ENCODE measurements at regions not wholly inside any gene's neighbourhood (a gene's known extent, or its start where the extent isn't known, plus 50 kb on each side); places are given as distances from the start of the nearest gene placed in this dataset.
A peak's percentile ranks its signal among the peaks of the same experiment; 100 is the strongest.

DNA sequence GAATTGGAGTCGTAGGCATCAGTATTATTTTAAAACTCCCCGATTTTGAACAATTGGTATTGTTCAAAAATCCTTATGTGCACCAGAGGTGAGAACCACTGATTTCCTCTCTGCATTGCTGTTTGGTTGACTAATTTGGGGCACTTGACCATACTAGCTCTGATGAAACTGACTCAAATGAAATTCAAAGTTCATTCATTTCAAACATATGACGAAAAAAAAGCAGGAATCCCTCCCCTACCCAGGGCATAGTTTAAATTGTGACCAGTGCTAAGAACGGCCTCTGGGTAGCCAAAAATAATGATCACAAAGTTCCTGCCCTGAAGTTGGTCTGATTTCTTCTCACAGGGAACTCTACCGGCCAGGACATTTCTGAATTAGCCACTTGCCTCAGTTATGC, 75.7 kb upstream of the EGFL6 start:
- H3K18ac ChIP-seq (ENCODE audit: low read length): no peak overlapping the region
- no peaks in the 10 kb centered on the region for H3K79me1 ChIP-seq (ENCODE audit: low read length)
- H4K8ac ChIP-seq (ENCODE audit: low read depth, low read length): no peak overlapping the region
- H3K4me3 ChIP-seq (ENCODE audit: low read length): no peak overlapping the region
- no peaks in the 10 kb centered on the region for H3K27me3 ChIP-seq (ENCODE audit: insufficient read depth, low read length, poor library complexity)
- no peak overlapping the region for H3K56ac ChIP-seq (ENCODE audit: low read length)
- no peaks in the 10 kb centered on the region for H3K79me2 ChIP-seq (ENCODE audit: control insufficient read depth, insufficient read depth, low read length)
- no peak overlapping the region for H3K9ac ChIP-seq (ENCODE audit: low read length)
- no peak overlapping the region for H3K23ac ChIP-seq (ENCODE audit: low read length)
- H2BK120ac ChIP-seq (ENCODE audit: low read depth, low read length): no peak overlapping the region
- H3K4ac ChIP-seq (ENCODE audit: low read depth, low read length): no peak overlapping the region
- H3K36me3 ChIP-seq (ENCODE audit: control insufficient read depth, insufficient read depth, low read length): no peaks in the 10 kb centered on the region
- no CpG with 5 or more reads among the region's 5 CpGs for WGBS (ENCODE audit: extremely low coverage, insufficient coverage, low lambda C conversion rate)
- no peak overlapping the region for H2BK15ac ChIP-seq (replicated peaks; ENCODE audit: low read depth)
- DNase-seq: no peak
- no peak overlapping the region for H4K5ac ChIP-seq (ENCODE audit: low read length)
- H3K4me2 ChIP-seq (ENCODE audit: low read length): no peak overlapping the region
- no peak overlapping the region for H2BK5ac ChIP-seq (ENCODE audit: low read length)
- no peak overlapping the region for H3K27ac ChIP-seq (ENCODE audit: low read depth, low read length)
- no peaks in the 10 kb centered on the region for H3K4me1 ChIP-seq (ENCODE audit: control insufficient read depth, low read depth, low read length)
- H2AK5ac ChIP-seq (ENCODE audit: low read length): no peak overlapping the region

DNA sequence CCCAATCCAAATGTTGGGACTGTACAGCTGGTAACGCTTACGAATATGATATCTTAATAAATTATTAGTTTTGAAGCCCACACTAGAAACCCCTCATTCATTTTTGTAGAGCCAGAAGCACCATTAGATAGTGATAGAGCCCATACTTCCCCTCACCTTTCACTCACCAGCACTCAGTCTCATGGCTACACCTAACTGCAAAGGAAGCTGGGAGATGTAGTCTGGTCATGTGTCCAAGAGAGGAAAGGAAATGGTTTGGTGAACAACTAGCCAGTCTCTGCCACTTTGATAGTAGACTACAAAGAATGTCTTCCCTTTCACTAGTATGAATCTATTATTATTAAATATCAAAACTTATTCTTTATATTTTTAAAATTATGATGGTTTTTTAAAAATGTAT, 77.1 kb upstream of the EGFL6 start:
- Histone ChIP-seq H2BK15ac (replicated peaks; ENCODE audit: low read depth) (no peak overlapping the region), H3K36me3 (ENCODE audit: control insufficient read depth, insufficient read depth, low read length) (no peaks in the 10 kb centered on the region), H3K23ac (ENCODE audit: low read length) (no peak overlapping the region), H3K27me3 (ENCODE audit: insufficient read depth, low read length, poor library complexity) (no peaks in the 10 kb centered on the region), H3K4ac (ENCODE audit: low read depth, low read length) (no peak overlapping the region), H3K18ac (ENCODE audit: low read length) (no peak overlapping the region), H3K56ac (ENCODE audit: low read length) (no peak overlapping the region), H3K4me1 (ENCODE audit: control insufficient read depth, low read depth, low read length) (peaks cover 2% of the 10 kb centered on the region), H4K8ac (ENCODE audit: low read depth, low read length) (no peak overlapping the region), H3K79me1 (ENCODE audit: low read length) (no peaks in the 10 kb centered on the region), H2AK5ac (ENCODE audit: low read length) (no peak overlapping the region), H3K4me2 (ENCODE audit: low read length) (no peak overlapping the region), H4K5ac (ENCODE audit: low read length) (no peak overlapping the region), H2BK5ac (ENCODE audit: low read length) (no peak overlapping the region), H3K9ac (ENCODE audit: low read length) (no peak overlapping the region), H3K4me3 (ENCODE audit: low read length) (no peak overlapping the region), H3K27ac (ENCODE audit: low read depth, low read length) (no peak overlapping the region), H3K79me2 (ENCODE audit: control insufficient read depth, insufficient read depth, low read length) (no peaks in the 10 kb centered on the region), H2BK120ac (ENCODE audit: low read depth, low read length) (no peak overlapping the region)
- no peak for DNase-seq
- no CpG with 5 or more reads among the region's 2 CpGs for WGBS (ENCODE audit: extremely low coverage, insufficient coverage, low lambda C conversion rate)

DNA sequence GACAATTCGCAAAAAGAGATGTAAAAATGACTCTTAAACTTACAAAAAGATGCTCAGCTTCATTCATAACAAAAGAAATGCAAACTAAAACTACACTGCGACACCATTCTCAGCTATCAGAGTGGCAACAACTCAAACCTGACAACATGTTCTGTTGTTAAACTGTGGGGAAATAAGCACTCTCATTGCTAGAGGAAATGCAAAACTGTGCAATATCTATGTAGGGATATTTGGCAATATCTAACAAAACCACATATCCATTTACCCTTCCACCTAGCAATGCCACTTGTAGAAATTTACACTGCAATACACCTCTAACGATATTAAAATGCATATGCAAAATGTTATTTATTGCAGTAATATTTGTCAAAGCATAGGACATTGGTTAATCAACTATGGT, 78.3 kb upstream of the EGFL6 start:
- Histone ChIP-seq H3K36me3 (ENCODE audit: control insufficient read depth, insufficient read depth, low read length) (no peaks in the 10 kb centered on the region), H3K18ac (ENCODE audit: low read length) (no peak overlapping the region), H2BK120ac (ENCODE audit: low read depth, low read length) (no peak overlapping the region), H4K8ac (ENCODE audit: low read depth, low read length) (no peak overlapping the region), H3K79me2 (ENCODE audit: control insufficient read depth, insufficient read depth, low read length) (no peaks in the 10 kb centered on the region), H2AK5ac (ENCODE audit: low read length) (no peak overlapping the region), H3K9ac (ENCODE audit: low read length) (no peak overlapping the region), H4K5ac (ENCODE audit: low read length) (no peak overlapping the region), H3K4me3 (ENCODE audit: low read length) (no peak overlapping the region), H2BK5ac (ENCODE audit: low read length) (no peak overlapping the region), H2BK15ac (replicated peaks; ENCODE audit: low read depth) (no peak overlapping the region), H3K23ac (ENCODE audit: low read length) (no peak overlapping the region), H3K27ac (ENCODE audit: low read depth, low read length) (no peak overlapping the region), H3K27me3 (ENCODE audit: insufficient read depth, low read length, poor library complexity) (no peaks in the 10 kb centered on the region), H3K4ac (ENCODE audit: low read depth, low read length) (no peak overlapping the region), H3K79me1 (ENCODE audit: low read length) (no peaks in the 10 kb centered on the region), H3K4me2 (ENCODE audit: low read length) (no peak overlapping the region), H3K4me1 (ENCODE audit: control insufficient read depth, low read depth, low read length) (peaks cover 2% of the 10 kb centered on the region), H3K56ac (ENCODE audit: low read length) (no peak overlapping the region)
- no peak for DNase-seq
- WGBS (ENCODE audit: extremely low coverage, insufficient coverage, low lambda C conversion rate): 100% methylated on average over 1 of the region's 3 CpGs

DNA sequence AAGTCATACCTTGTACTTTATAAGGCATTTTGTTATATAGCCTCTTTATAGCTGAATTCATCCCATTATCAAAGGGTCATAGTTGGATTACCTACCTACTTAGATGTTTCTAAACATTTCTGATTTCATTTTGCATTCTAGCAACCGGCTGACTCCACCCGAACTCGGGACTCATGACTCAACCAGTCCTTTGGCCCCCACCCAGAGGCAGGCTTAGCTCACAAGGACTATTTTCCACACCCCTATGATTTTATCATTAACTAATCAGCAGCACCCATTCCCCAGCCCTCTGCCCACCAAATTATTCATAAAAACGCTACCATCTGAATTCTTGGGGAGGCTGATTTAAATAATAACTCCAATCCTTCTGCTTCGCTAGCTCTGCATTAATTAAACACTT, 79.9 kb upstream of the EGFL6 start:
- H3K9ac ChIP-seq (ENCODE audit: low read length): no peak overlapping the region
- peaks cover 2% of the 10 kb centered on the region for H3K4me1 ChIP-seq (ENCODE audit: control insufficient read depth, low read depth, low read length)
- H3K36me3 ChIP-seq (ENCODE audit: control insufficient read depth, insufficient read depth, low read length): no peaks in the 10 kb centered on the region
- H3K56ac ChIP-seq (ENCODE audit: low read length): no peak overlapping the region
- no peak overlapping the region for H2BK5ac ChIP-seq (ENCODE audit: low read length)
- no peak for DNase-seq
- H3K4ac ChIP-seq (ENCODE audit: low read depth, low read length): no peak overlapping the region
- no peak overlapping the region for H2AK5ac ChIP-seq (ENCODE audit: low read length)
- no peak overlapping the region for H3K4me3 ChIP-seq (ENCODE audit: low read length)
- H3K27ac ChIP-seq (ENCODE audit: low read depth, low read length): no peak overlapping the region
- no peak overlapping the region for H2BK120ac ChIP-seq (ENCODE audit: low read depth, low read length)
- no CpG with 5 or more reads among the region's 5 CpGs for WGBS (ENCODE audit: extremely low coverage, insufficient coverage, low lambda C conversion rate)
- no peak overlapping the region for H4K8ac ChIP-seq (ENCODE audit: low read depth, low read length)
- H3K79me2 ChIP-seq (ENCODE audit: control insufficient read depth, insufficient read depth, low read length): no peaks in the 10 kb centered on the region
- no peak overlapping the region for H3K23ac ChIP-seq (ENCODE audit: low read length)
- no peak overlapping the region for H2BK15ac ChIP-seq (replicated peaks; ENCODE audit: low read depth)
- no peaks in the 10 kb centered on the region for H3K27me3 ChIP-seq (ENCODE audit: insufficient read depth, low read length, poor library complexity)
- no peak overlapping the region for H3K18ac ChIP-seq (ENCODE audit: low read length)
- H3K4me2 ChIP-seq (ENCODE audit: low read length): no peak overlapping the region
- H3K79me1 ChIP-seq (ENCODE audit: low read length): no peaks in the 10 kb centered on the region
- no peak overlapping the region for H4K5ac ChIP-seq (ENCODE audit: low read length)

DNA sequence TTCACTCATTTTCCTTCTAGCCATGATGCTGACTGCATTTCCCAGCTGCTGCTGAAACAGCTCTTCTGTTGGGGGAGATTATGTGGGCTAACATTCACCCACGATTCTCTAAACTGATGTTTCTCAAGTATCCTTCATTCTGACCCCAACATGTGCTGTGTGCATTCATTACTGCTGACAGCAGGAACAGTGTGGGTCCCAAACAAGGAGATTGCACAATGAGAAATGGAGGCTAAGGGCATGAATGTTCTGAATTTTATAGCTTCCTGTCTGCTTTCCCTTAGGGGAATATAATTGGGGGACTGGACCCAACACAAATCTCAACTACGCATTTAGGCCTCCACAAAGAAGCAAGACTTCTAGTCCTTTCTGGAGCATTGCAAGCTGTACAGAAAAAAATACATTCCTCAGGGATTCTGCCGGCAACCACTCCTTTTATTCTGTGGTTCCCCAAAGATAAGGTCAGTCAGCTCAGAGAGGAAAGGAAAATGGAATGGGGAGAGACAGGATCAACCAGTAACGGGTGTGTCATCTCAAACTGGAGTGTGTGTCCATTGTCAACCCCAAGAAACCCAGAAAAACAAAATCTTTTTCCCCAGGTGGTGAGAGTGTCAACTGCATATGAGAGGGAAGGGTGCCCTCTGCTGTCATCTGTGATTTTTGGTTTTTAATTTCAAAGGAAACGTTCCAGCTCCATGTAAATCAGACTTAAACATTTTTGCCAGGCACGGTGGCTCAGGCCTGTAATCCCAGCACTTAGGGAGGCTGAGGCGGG, 81.5 kb upstream of the EGFL6 start:
- Histone ChIP-seq H3K4me3 (ENCODE audit: low read length) (no peak overlapping the region), H4K5ac (ENCODE audit: low read length) (no peak overlapping the region), H4K8ac (ENCODE audit: low read depth, low read length) (peak overlapping the region; percentile 65), H3K79me1 (ENCODE audit: low read length) (no peaks in the 10 kb centered on the region), H2BK15ac (replicated peaks; ENCODE audit: low read depth) (no peak overlapping the region), H3K9ac (ENCODE audit: low read length) (peak overlapping the region; percentile 29), H2BK5ac (ENCODE audit: low read length) (peak overlapping the region; percentile 18), H3K4ac (ENCODE audit: low read depth, low read length) (no peak overlapping the region), H3K56ac (ENCODE audit: low read length) (peak overlapping the region; percentile 76), H2AK5ac (ENCODE audit: low read length) (no peak overlapping the region), H3K4me1 (ENCODE audit: control insufficient read depth, low read depth, low read length) (peaks cover 2% of the 10 kb centered on the region), H3K4me2 (ENCODE audit: low read length) (no peak overlapping the region), H3K79me2 (ENCODE audit: control insufficient read depth, insufficient read depth, low read length) (no peaks in the 10 kb centered on the region), H3K18ac (ENCODE audit: low read length) (peak overlapping the region; percentile 87), H3K36me3 (ENCODE audit: control insufficient read depth, insufficient read depth, low read length) (no peaks in the 10 kb centered on the region), H2BK120ac (ENCODE audit: low read depth, low read length) (no peak overlapping the region), H3K23ac (ENCODE audit: low read length) (no peak overlapping the region), H3K27ac (ENCODE audit: low read depth, low read length) (peak overlapping the region; percentile 20), H3K27me3 (ENCODE audit: insufficient read depth, low read length, poor library complexity) (no peaks in the 10 kb centered on the region)
- no CpG with 5 or more reads among the region's 7 CpGs for WGBS (ENCODE audit: extremely low coverage, insufficient coverage, low lambda C conversion rate)
- peak; percentile 82 for DNase-seq

DNA sequence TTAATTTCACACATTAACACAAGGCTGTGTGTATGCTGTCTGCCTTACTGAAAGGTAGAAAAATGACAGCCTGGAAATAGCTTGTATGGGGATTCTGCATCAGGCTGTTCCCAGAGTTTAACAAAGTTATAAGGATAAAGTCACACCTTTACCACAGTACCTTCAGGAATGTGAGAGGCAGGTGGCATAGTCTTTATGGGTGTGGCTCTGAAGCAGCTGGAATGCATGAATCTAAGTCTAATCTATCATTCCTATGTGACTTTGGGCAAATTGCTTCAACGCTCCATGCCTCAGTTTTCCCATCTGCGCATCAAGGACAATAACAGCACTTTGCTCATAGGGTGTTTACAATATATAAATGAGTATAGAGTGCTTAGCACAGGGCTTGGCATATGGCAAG, 84.2 kb upstream of the EGFL6 start:
- Histone ChIP-seq H3K27ac (ENCODE audit: low read depth, low read length) (no peak overlapping the region), H2AK5ac (ENCODE audit: low read length) (no peak overlapping the region), H4K5ac (ENCODE audit: low read length) (no peak overlapping the region), H3K4me2 (ENCODE audit: low read length) (no peak overlapping the region), H3K27me3 (ENCODE audit: insufficient read depth, low read length, poor library complexity) (no peaks in the 10 kb centered on the region), H3K36me3 (ENCODE audit: control insufficient read depth, insufficient read depth, low read length) (no peaks in the 10 kb centered on the region), H4K8ac (ENCODE audit: low read depth, low read length) (no peak overlapping the region), H3K79me2 (ENCODE audit: control insufficient read depth, insufficient read depth, low read length) (no peaks in the 10 kb centered on the region), H3K9ac (ENCODE audit: low read length) (no peak overlapping the region), H3K4me3 (ENCODE audit: low read length) (no peak overlapping the region), H3K4ac (ENCODE audit: low read depth, low read length) (no peak overlapping the region), H3K4me1 (ENCODE audit: control insufficient read depth, low read depth, low read length) (peaks cover 2% of the 10 kb centered on the region), H2BK120ac (ENCODE audit: low read depth, low read length) (no peak overlapping the region), H3K23ac (ENCODE audit: low read length) (no peak overlapping the region), H3K79me1 (ENCODE audit: low read length) (no peaks in the 10 kb centered on the region), H3K56ac (ENCODE audit: low read length) (no peak overlapping the region), H2BK5ac (ENCODE audit: low read length) (no peak overlapping the region), H2BK15ac (replicated peaks; ENCODE audit: low read depth) (no peak overlapping the region), H3K18ac (ENCODE audit: low read length) (no peak overlapping the region)
- peak; percentile 39 for DNase-seq
- no CpG with 5 or more reads among the region's 2 CpGs for WGBS (ENCODE audit: extremely low coverage, insufficient coverage, low lambda C conversion rate)
